GM12878 (cell line): ENCODE measurements at regions not wholly inside any gene's neighbourhood (a gene's known extent, or its start where the extent isn't known, plus 50 kb on each side); places are given as distances from the start of the nearest gene placed in this dataset.

Experiments used
- ATAC-seq: fragments of 200-7000 bp; cut with Tn5 transposase; 3 replicates; pipeline ENCODE4 v1.9.1; 2020; ENCODE audit warnings: mild to moderate bottlenecking, moderate library complexity
- BruUV-seq: library from RNA; stranded (reverse); fragments of 400-500 nt; replicated peaks from 2 replicates; lab custom pipeline; 2021; lab: Mats Ljungman, UMichigan
- CTCF ChIA-PET: fragments of 300-600 bp; sonication (Branson Sonifier 250); formaldehyde crosslinking; extraction: SDS; loops from one replicate; lab custom pipeline; 2021; ENCODE audit warnings: inconsistent platforms; lab: Yijun Ruan, JAX
- POLR2A ChIA-PET: fragments of 350-600 bp; formaldehyde crosslinking; extraction: SDS; loops from one replicate; lab custom pipeline; 2021; ENCODE audit warnings: inconsistent platforms; lab: Charles Lee
- RAD21 ChIA-PET: fragments of 300-600 bp; sonication (Branson Sonifier 250); formaldehyde crosslinking; loops from one replicate; lab custom pipeline; 2023; ENCODE audit warnings: antibody characterized with exemption; ENCODE audit not compliant: unreplicated experiment; lab: Charles Lee
- SMC1A ChIA-PET: fragments of 300-600 bp; sonication (Branson Sonifier 250); formaldehyde crosslinking; loops from one replicate; lab custom pipeline; 2023; ENCODE audit not compliant: unreplicated experiment, uncharacterized antibody; lab: Charles Lee
- DNase-seq: peaks from one replicate; pipeline ENCODE4 v3.0.0-alpha.2; 2011; ENCODE audit warnings: low read depth, low spot score
- FAIRE-seq: peaks from 3 replicates; lab custom pipeline; 2011; peaks lifted over from hg19 to GRCh38; lab: Jason Lieb, UNC
- H2AFZ ChIP-seq: 2 replicates; pipeline ENCODE4 v1.6.0; 2011; ENCODE audit warnings: low read depth, low read length, control low read depth; ENCODE audit not compliant: control insufficient read depth
- H3K27ac ChIP-seq: 2 replicates; pipeline ENCODE4 v1.5.1; 2011; ENCODE audit warnings: control low read depth; ENCODE audit not compliant: control insufficient read depth, insufficient read depth
- H3K27me3 ChIP-seq, 2 experiments: replicated peaks in 1 of 2; 2 replicates each; pipeline versions ENCODE4 v1.6.0 to v1.6.1; 2011; ENCODE audit warnings: low read length in 1 of 2; ENCODE audit not compliant: control insufficient read depth in 2 of 2, insufficient read depth in 2 of 2
- H3K36me3 ChIP-seq, 2 experiments: 2 replicates each; pipeline ENCODE4 v1.5.1; 2011; ENCODE audit warnings: low read length in 1 of 2; ENCODE audit not compliant: control insufficient read depth in 2 of 2, insufficient read depth in 2 of 2
- H3K4me1 ChIP-seq: 2 replicates; pipeline ENCODE4 v1.6.1; 2011; ENCODE audit warnings: mild to moderate bottlenecking, low read length, moderate library complexity, mixed read lengths; ENCODE audit not compliant: control insufficient read depth, insufficient read depth
- H3K4me2 ChIP-seq: 2 replicates; pipeline ENCODE4 v1.6.0; 2011; ENCODE audit warnings: control low read depth; ENCODE audit not compliant: control insufficient read depth, insufficient read depth
- H3K4me3 ChIP-seq: fragments of 200-600 bp; sonication (generic); 2 replicates; pipeline ENCODE4 v1.5.1; 2016
- H3K79me2 ChIP-seq: 2 replicates; pipeline ENCODE4 v1.6.0; 2011; ENCODE audit warnings: low read length; ENCODE audit not compliant: control insufficient read depth, insufficient read depth
- H3K9ac ChIP-seq: 2 replicates; pipeline ENCODE4 v1.8.0; 2011; ENCODE audit warnings: low read length, control low read depth, mixed read lengths; ENCODE audit not compliant: control insufficient read depth, insufficient read depth
- H3K9me3 ChIP-seq: replicated peaks from 3 replicates; pipeline ENCODE4 v1.5.1; 2011; ENCODE audit warnings: mild to moderate bottlenecking, low read length; ENCODE audit not compliant: control insufficient read depth, insufficient read depth
- H4K20me1 ChIP-seq: 2 replicates; pipeline ENCODE4 v1.6.0; 2011; ENCODE audit not compliant: control insufficient read depth, insufficient read depth
- BRCA1 ChIP-seq: IDR thresholded peaks from 2 replicates; pipeline ENCODE4 v1.6.1; 2011; ENCODE audit warnings: low read depth, low read length, improper control_type of control experiment
- CBX3 ChIP-seq: fragments of 200-600 bp; sonication (generic); IDR thresholded peaks from 2 replicates; pipeline ENCODE4 v1.6.1; 2016; ENCODE audit warnings: low read depth, borderline replicate concordance
- CEBPB ChIP-seq, 2 experiments: fragments of 150-350 bp in 1 of 2; IDR thresholded peaks; 2 replicates each; pipeline ENCODE4 v1.6.1; 2012 to 2014; ENCODE audit warnings: low read depth in 2 of 2, low read length in 2 of 2, borderline replicate concordance in 1 of 2, inconsistent platforms in 1 of 2
- DPF2 ChIP-seq: fragments of 450-650 bp; IDR thresholded peaks from 2 replicates; pipeline ENCODE4 v1.6.1; 2017; ENCODE audit warnings: mild to moderate bottlenecking
- ETV6 ChIP-seq, 2 experiments: fragments of 450-650 bp in 1 of 2; IDR thresholded peaks in 1 of 2; conservative IDR thresholded peaks in 1 of 2; 2 replicates each; pipeline ENCODE4 v1.6.1; 2014; ENCODE audit warnings: antibody characterized with exemption in 1 of 2, borderline replicate concordance in 1 of 2, low read depth in 1 of 2, mild to moderate bottlenecking in 1 of 2, moderate library complexity in 1 of 2
- GABPA ChIP-seq: IDR thresholded peaks from 2 replicates; pipeline ENCODE4 v1.6.1; 2014; ENCODE audit warnings: antibody characterized with exemption, low read depth, mild to moderate bottlenecking, inconsistent platforms
- HCFC1 ChIP-seq: fragments of 150-350 bp; IDR thresholded peaks from 2 replicates; pipeline ENCODE4 v1.6.1; 2014; ENCODE audit warnings: low read length
- MTA3 ChIP-seq: IDR thresholded peaks from 2 replicates; pipeline ENCODE4 v1.6.1; 2012; ENCODE audit warnings: low read length, inconsistent platforms, borderline replicate concordance
- MXI1 ChIP-seq: fragments of 150-350 bp; IDR thresholded peaks from 2 replicates; pipeline ENCODE4 v1.6.1; 2011; ENCODE audit warnings: low read depth, mild to moderate bottlenecking, inconsistent platforms, low read length, improper control_type of control experiment
- NFIC ChIP-seq: IDR thresholded peaks from 2 replicates; pipeline ENCODE4 v1.6.1; 2012; ENCODE audit warnings: low read depth, mild to moderate bottlenecking, inconsistent platforms, low read length, moderate library complexity
- NR2F1 ChIP-seq: fragments of 450-650 bp; conservative IDR thresholded peaks from 2 replicates; pipeline ENCODE4 v1.6.1; 2017; ENCODE audit warnings: mild to moderate bottlenecking
- POLR2A ChIP-seq: IDR thresholded peaks from 2 replicates; pipeline ENCODE4 v1.6.1; 2011; ENCODE audit warnings: low read depth, mild to moderate bottlenecking, low read length
- POLR2AphosphoS5 ChIP-seq: IDR thresholded peaks from 2 replicates; pipeline ENCODE4 v1.6.1; 2011; ENCODE audit warnings: mild to moderate bottlenecking, low read length, inconsistent platforms
- RAD21 ChIP-seq: IDR thresholded peaks from 2 replicates; pipeline ENCODE4 v1.6.1; 2011; ENCODE audit warnings: mild to moderate bottlenecking, low read depth, low read length, moderate library complexity; ENCODE audit not compliant: insufficient read depth
- SMC3 ChIP-seq: IDR thresholded peaks from 2 replicates; pipeline ENCODE4 v1.6.1; 2011; ENCODE audit warnings: low read length, improper control_type of control experiment, borderline replicate concordance
- YBX1 ChIP-seq: fragments of 450-650 bp; IDR thresholded peaks from 2 replicates; pipeline ENCODE4 v1.6.1; 2016; ENCODE audit warnings: antibody characterized with exemption
- ZBED1 ChIP-seq: IDR thresholded peaks from 2 replicates; pipeline ENCODE4 v1.6.1; 2016; ENCODE audit warnings: borderline replicate concordance
- ZNF217 ChIP-seq: fragments of 450-650 bp; IDR thresholded peaks from 2 replicates; pipeline ENCODE4 v1.6.1; 2017; ENCODE audit warnings: antibody characterized with exemption, mild to moderate bottlenecking
- ZNF274 ChIP-seq: IDR thresholded peaks from one replicate; pipeline ENCODE4 v1.8.0; 2011; ENCODE audit not compliant: insufficient read length, insufficient read depth
- WGBS: methylation state at CpG from one replicate; pipeline ENCODE4 v1.1.6; 2016; ENCODE audit warnings: low lambda C conversion rate; ENCODE audit not compliant: insufficient replicate concordance, insufficient coverage; ENCODE audit errors: missing lambda C conversion rate; 5-methylcytosine and 5-hydroxymethylcytosine counted together
- in situ Hi-C: fragments of 300-500 bp; cut with MboI; formaldehyde crosslinking; loops from 9 replicates; pipeline ENCODE4 v1.14.3; 2018; ENCODE audit warnings: mixed read lengths
- intact Hi-C: fragments of 100-400 bp; cut with micrococcal nuclease; formaldehyde crosslinking; loops from one replicate; pipeline ENCODE4 v1.14.2; 2022; ENCODE audit not compliant: unreplicated experiment
- TF ChIP-seq, protein P1 (sequence below): fragments of 150-350 bp; IDR thresholded peaks from 2 replicates; pipeline ENCODE4 v1.6.1; 2014; ENCODE audit warnings: mild to moderate bottlenecking, low read depth, low read length

DNA sequence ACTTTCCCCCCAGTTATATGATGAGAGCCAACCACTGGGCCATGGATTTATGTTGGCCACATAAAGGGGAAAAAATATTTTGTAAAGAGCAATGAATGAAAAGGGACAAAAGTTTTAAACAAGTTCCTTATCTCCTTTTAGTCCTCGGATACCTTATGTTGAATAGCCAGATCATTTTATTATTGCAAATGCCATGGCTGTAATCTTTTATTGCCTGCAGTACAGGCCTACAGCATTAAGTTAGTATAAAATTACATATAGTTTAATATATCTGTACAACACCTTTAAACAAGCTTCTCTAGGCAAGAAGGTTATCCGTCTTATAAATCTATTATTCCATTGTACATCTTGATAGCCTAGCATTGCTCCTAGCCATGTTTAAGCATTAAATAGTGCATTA lies 93.9 kb upstream of the SLC35B3 start:
- ChIA-PET POLR2A (no interaction called here), CTCF (no interaction called here), SMC1A (no interaction called here)
- Histone ChIP-seq H3K9me3 (no peaks in the 10 kb centered on the region), H3K4me1 (no peaks in the 10 kb centered on the region), H3K4me2 (no peak overlapping the region), H3K27ac (no peak overlapping the region), H4K20me1 (no peaks in the 10 kb centered on the region), H3K27me3 (no peaks in the 10 kb centered on the region), H3K36me3 (no peaks in the 10 kb centered on the region), H2AFZ (no peak overlapping the region), H3K9ac (no peak overlapping the region), H3K79me2 (no peaks in the 10 kb centered on the region), H3K4me3 (no peak overlapping the region)
- DNase-seq = no peak
- no peak for FAIRE-seq
- BruUV-seq = no TSS peak
- WGBS = 63% methylated on average over 2 of the region's 2 CpGs
- in situ Hi-C loops (loop anchor here (25.0 kb wide), 1 partner anchor 1908 kb away; no protein-coding TSS in a partner anchor), intact Hi-C loops (no loop called here)
- TF ChIP-seq CBX3 (no peak), NR2F1 (no peak), ETV6 (conservative IDR thresholded peaks at IDR 0.05 in 1 of 2, IDR thresholded peaks at IDR 0.05 in 1 of 2; ENCODE audit: borderline replicate concordance in 1 of 2, low read depth in 1 of 2) (no peak), YBX1 (no peak), POLR2AphosphoS5 (no peak), HCFC1 (no peak), ZBED1 (no peak), MXI1 (no peak), RAD21 (no peak), BRCA1 (no peak), ZNF217 (no peak), MTA3 (no peak), POLR2A (no peak), GABPA (no peak), NFIC (no peak), ZNF274 (no peak), SMC3 (no peak), CEBPB (IDR thresholded peaks at IDR 0.05; ENCODE audit: borderline replicate concordance in 1 of 2, low read depth in 2 of 2, low read length in 2 of 2) (no peak), DPF2 (no peak)
- TF ChIP-seq, protein P1, sequence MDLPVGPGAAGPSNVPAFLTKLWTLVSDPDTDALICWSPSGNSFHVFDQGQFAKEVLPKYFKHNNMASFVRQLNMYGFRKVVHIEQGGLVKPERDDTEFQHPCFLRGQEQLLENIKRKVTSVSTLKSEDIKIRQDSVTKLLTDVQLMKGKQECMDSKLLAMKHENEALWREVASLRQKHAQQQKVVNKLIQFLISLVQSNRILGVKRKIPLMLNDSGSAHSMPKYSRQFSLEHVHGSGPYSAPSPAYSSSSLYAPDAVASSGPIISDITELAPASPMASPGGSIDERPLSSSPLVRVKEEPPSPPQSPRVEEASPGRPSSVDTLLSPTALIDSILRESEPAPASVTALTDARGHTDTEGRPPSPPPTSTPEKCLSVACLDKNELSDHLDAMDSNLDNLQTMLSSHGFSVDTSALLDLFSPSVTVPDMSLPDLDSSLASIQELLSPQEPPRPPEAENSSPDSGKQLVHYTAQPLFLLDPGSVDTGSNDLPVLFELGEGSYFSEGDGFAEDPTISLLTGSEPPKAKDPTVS = no peak
- TF ChIP-seq, all 136 proteins: peak for 0
- RAD21 ChIA-PET = no interaction called here
- ATAC-seq = no peak
